Gastrocnemius medialis (tissue), 4 donors: ENCODE measurements at regions not wholly inside any gene's neighbourhood (a gene's known extent, or its start where the extent isn't known, plus 50 kb on each side); places are given as distances from the start of the nearest gene placed in this dataset.

Experiments used
- ATAC-seq, 2 donors: fragments of 150-250 bp; one replicate each; pipeline ENCODE4 v1.9.1; 2016
- DNase-seq, 2 donors: peaks; one replicate each; pipeline ENCODE4 v3.0.0-alpha.2; 2019
- H3K27ac ChIP-seq, 4 donors: fragments of 200-600 bp; sonication (generic); 1 replicate in 1 of 4; 2 replicates in 3 of 4; pipeline ENCODE4 v1.5.1; 2016 to 2018; ENCODE audit warnings: mild to moderate bottlenecking in 2 of 4, moderate library complexity in 1 of 4
- H3K27me3 ChIP-seq, 3 donors: fragments of 200-600 bp; sonication (generic) in 2 of 3; 1 replicate in 1 of 3; 2 replicates in 2 of 3; pipeline versions ENCODE4 v1.5.1 to v1.6.0; 2016 to 2019; ENCODE audit warnings: mild to moderate bottlenecking in 1 of 3, moderate library complexity in 1 of 3
- H3K36me3 ChIP-seq, 2 donors: fragments of 200-600 bp; sonication (generic) in 1 of 2; one replicate each; pipeline ENCODE4 v1.5.1; 2017 to 2018
- H3K4me1 ChIP-seq, 2 donors: fragments of 200-600 bp; sonication (generic) in 1 of 2; one replicate each; pipeline ENCODE4 v1.5.1; 2016 to 2017; ENCODE audit warnings: mild to moderate bottlenecking in 2 of 2
- H3K4me3 ChIP-seq, 4 donors: fragments of 200-600 bp; sonication (generic) in 3 of 4; 1 replicate in 1 of 4; 2 replicates in 3 of 4; pipeline ENCODE4 v1.5.1; 2016 to 2019; ENCODE audit warnings: mild to moderate bottlenecking in 2 of 4
- H3K9me3 ChIP-seq, 3 donors: fragments of 200-600 bp; sonication (generic) in 2 of 3; 1 replicate in 1 of 3; 2 replicates in 2 of 3; pipeline ENCODE4 v1.5.1; 2016 to 2019
- POLR2A ChIP-seq, 2 donors: fragments of 450-650 bp; IDR thresholded peaks; one replicate each; pipeline ENCODE4 v1.6.1; 2017; ENCODE audit warnings: antibody characterized with exemption in 2 of 2, mild to moderate bottlenecking in 2 of 2, moderate library complexity in 2 of 2
- in situ Hi-C, 4 donors: fragments of 200-750 bp; cut with MboI; loops; one replicate each; pipeline versions ENCODE4 v1.15.0 to v1.8.0; 2017; ENCODE audit warnings: low sequenced_read_pairs in 4 of 4
- intact Hi-C: fragments of 100-400 bp; cut with DNase I; formaldehyde crosslinking; loops from one replicate; pipeline ENCODE4 v1.15.1; 2023; ENCODE audit warnings: low total_unique reads
- TF ChIP-seq, protein P1 (sequence below), 5 experiments: fragments of 450-650 bp in 3 of 5; fragments of 200-600 bp in 2 of 5; sonication (generic) in 2 of 5; IDR thresholded peaks in 4 of 5; conservative IDR thresholded peaks in 1 of 5; 1 replicate in 4 of 5; 2 replicates in 1 of 5; pipeline ENCODE4 v1.5.1; 2016 to 2019; ENCODE audit warnings: antibody characterized with exemption in 5 of 5, mild to moderate bottlenecking in 3 of 5, moderate library complexity in 3 of 5

- intact Hi-C loops = no loop called here
- DNase-seq (no peak), ATAC-seq (no peak)
- H3K9me3 ChIP-seq = no peaks in the 10 kb centered on the region
- TF ChIP-seq POLR2A (IDR thresholded peaks at IDR 0.05) = no peak
- H3K36me3 ChIP-seq = no peaks in the 10 kb centered on the region
- H3K27ac ChIP-seq = no peak overlapping the region
- H3K27me3 ChIP-seq = no peaks in the 10 kb centered on the region
- no peaks in the 10 kb centered on the region for H3K4me1 ChIP-seq
- no peak overlapping the region for H3K4me3 ChIP-seq
- in situ Hi-C loops = no loop called here
These were observed 66.8 kb upstream of the ANK2 start for GRCh38 chr4:112982680-112983079.

- Histone ChIP-seq H3K4me3 (no peak overlapping the region), H3K9me3 (no peaks in the 10 kb centered on the region), H3K27me3 (no peaks in the 10 kb centered on the region), H3K36me3 (no peaks in the 10 kb centered on the region), H3K4me1 (no peaks in the 10 kb centered on the region), H3K27ac (no peak overlapping the region)
- ATAC-seq (no peak), DNase-seq (no peak)
- intact Hi-C loops = no loop called here
- no peak for TF ChIP-seq POLR2A (IDR thresholded peaks at IDR 0.05)
- TF ChIP-seq, protein P1, sequence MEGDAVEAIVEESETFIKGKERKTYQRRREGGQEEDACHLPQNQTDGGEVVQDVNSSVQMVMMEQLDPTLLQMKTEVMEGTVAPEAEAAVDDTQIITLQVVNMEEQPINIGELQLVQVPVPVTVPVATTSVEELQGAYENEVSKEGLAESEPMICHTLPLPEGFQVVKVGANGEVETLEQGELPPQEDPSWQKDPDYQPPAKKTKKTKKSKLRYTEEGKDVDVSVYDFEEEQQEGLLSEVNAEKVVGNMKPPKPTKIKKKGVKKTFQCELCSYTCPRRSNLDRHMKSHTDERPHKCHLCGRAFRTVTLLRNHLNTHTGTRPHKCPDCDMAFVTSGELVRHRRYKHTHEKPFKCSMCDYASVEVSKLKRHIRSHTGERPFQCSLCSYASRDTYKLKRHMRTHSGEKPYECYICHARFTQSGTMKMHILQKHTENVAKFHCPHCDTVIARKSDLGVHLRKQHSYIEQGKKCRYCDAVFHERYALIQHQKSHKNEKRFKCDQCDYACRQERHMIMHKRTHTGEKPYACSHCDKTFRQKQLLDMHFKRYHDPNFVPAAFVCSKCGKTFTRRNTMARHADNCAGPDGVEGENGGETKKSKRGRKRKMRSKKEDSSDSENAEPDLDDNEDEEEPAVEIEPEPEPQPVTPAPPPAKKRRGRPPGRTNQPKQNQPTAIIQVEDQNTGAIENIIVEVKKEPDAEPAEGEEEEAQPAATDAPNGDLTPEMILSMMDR (IDR thresholded peaks at IDR 0.05 in 4 of 5, conservative IDR thresholded peaks at IDR 0.05 in 1 of 5) = no peak
- in situ Hi-C loops = no loop called here
These were observed 54.6 kb upstream of the ANK2 start for GRCh38 chr4:112994732-112995464.
